ENCODE measurements at regions not wholly inside any gene's neighbourhood (a gene's known extent, or its start where the extent isn't known, plus 50 kb on each side); places are given as distances from the start of the nearest gene placed in this dataset.
"Not testable (repeated sequence)": the region's sequence is repeated elsewhere in the genome, so short reads cannot be mapped to it uniquely, and the experiment has no call there.

DNA sequence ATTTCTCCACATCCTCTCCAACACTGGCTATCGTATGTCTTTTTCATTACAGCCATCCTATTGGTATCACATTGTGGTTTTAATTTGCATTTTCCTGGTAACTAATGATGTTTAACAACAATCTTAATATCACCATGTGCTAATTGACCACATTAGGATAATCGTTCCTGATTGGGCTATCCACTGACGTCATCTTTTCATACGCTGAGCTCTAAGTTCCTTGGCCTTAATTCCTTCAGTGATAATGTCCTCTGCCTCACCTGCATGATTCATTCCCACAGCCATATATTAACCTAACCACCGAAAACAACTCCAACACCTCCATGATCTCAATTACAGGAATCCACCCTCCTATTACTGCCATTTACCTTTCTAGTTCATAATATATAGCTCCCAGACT is 547.9 kb upstream of the BRINP1 start:
- no peak for DNase-seq (ENCODE audit: low read depth)

DNA sequence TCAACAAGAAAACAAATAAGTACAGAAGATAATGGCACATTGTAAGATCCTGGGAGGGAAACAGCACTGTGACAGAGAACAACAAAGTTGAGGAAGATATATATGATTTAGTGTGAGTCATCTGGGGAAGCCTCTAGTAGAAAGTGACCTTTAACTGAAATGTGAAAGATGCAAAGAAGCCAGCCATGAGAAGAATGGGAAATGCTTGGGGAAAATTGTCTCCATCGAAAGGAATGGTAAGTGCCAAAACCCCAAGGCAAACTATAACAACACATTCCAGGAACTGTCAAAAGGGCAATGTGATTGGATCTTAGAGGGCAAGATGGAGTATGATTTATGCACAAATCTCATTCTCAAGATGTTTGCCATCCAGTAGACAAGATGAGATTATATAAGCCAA is 537.8 kb upstream of the BRINP1 start:
- no peak for DNase-seq (ENCODE audit: low read depth)

DNA sequence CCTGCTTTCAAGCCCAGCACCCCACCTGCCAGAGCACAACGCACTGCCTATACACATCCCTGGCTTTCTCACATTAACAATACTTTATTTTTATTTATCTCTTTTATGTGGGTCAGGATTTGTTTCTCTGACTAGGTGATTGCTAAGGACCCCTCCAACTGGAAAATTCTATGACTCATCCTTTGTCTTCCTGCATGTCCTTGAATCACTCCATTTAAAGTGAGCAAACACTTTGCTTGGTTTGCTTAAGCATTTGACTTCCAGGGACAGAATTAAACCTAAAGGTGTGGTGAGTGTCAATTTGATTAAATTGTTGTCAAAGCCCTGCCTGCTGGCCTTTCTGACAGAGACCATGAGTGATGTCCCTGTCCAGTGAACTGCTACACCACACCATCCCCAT is 536.5 kb upstream of the BRINP1 start:
- no peak for DNase-seq (ENCODE audit: low read depth)

DNA sequence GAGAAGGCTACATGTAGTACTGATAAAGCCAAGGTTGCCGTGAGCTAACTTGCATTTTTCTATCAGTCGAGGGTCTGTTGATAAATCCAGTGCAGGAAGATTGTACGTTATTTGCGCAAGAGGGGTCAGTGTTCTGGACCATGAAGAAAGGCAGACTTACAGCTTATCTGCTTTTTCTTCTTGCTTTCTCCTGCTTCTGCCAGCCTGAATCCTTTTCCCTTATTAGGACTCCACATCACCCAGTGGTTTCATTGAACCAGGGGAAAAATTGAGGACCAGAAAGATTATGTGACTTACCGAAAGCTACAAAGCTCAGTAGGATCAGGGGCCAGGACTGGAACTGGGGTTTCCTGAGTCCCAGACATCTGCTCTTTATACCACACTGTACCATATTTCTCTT is 534.6 kb upstream of the BRINP1 start:
- DNase-seq (ENCODE audit: low read depth) = no peak

DNA sequence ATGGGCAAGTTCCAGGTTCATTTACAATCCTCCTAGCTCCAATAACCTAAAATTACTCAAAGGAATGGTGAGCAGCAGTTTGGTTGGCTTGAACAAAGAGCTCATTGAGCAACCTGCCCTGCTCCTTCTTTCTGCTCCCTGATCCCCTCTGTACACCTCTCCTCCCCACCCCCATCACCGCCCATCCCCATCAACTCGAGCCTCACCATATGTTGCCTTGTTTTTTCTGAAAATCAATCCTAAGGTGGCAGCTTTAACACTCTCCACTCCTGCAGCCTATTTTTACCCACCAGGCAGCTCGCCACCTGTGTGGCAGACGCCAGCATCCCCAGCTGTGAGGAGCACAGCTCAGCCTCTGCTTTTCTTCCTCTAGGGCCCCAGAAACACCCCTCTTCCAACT is 533.4 kb upstream of the BRINP1 start:
- no peak for DNase-seq (ENCODE audit: low read depth)

DNA sequence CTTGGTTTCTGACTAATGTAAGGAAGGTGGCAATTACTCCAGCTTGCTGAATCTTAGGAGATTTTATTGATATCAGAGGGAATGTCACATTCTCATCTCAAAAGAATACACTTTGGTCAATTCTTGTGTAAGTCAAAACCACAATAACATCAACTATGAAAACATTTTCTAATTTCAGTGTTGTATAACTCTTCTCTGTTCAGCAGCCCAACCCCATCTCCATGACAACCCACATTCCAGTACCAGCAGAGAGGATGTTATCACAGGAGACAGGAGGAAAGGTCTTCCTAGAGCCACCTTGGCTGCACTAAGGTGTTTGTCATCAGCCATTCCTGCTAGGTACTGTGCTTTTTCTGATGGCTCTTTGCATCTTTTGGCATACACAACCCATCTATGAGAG is 529.1 kb upstream of the BRINP1 start:
- no peak for DNase-seq (ENCODE audit: low read depth)

DNA sequence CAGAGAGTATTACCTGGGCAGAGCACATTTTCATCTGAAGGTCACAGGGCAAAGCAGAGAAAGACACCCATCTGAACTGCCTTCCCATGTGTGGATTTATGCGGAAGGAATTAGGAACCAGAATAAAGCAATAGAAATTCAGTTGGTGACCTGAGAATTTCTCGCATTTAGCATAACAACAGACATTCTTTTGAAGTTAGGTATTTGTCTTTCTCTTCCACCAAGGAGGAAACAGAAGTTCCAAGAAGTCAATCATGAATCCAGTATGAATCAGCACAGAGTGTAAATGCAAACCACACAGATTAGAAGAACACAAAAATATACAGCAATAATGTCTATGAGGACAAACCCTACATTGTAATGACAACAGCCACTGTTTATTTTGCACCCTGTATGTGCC is 515.2 kb upstream of the BRINP1 start:
- DNase-seq (ENCODE audit: low read depth) = no peak

DNA sequence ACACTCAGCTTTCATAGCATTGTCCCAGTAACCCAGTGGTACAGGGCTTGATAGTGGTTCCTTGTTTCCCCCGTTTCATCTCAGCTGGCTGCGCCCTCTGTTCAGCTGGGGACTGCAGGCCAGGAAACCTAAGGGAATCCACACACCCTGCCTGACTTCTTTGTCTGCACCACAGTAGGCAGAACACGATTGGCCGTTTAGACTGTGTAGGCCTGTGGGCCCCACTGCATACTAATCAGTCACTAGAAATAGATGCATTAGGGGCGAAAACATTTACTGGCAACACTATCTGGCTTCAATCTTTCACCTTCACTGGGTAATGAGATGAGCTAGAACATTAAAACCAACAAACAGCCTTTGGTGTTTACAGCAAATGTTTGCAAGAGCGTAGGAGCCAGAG is 512.7 kb upstream of the BRINP1 start:
- DNase-seq (ENCODE audit: low read depth) = no peak

DNA sequence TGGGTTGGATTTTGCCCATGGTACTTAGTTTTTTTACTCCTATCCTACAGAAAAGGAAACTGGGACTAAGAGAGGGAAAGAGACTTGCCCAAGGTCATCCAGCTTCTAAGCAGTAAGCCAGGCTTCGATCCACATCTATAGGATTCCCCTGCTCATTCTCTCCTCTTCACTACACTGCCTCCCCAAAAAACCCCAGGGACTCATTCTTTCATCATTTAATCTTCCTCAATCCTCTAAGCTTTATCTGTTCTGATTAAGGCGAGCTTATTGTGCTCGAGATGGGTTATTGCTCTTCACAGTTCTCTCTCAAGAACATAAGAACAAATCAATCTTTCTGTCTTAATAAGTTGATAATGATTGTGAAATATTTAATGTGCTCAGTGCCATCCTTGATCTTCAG is 511.1 kb upstream of the BRINP1 start:
- no peak for DNase-seq (ENCODE audit: low read depth)

DNA sequence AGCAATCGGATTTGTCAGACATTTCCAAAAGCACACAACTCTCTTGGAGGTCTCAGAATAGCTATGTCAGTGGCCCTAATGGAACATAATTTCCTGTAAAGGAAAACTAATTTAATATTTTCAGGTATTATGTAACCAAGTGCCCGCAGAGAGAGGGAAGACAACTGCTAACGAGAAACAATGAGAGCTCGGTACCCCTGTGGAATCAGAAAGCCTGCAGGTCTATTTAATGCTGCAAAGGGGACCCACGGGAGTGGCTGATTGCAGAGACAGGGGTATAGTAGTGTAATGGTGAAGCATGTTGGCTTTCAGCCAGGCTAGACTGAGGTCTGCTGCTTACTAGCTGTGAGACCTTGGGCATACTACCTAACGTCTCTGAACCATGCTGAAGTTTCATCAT is 508.1 kb upstream of the BRINP1 start:
- no peak for DNase-seq (ENCODE audit: low read depth)

DNA sequence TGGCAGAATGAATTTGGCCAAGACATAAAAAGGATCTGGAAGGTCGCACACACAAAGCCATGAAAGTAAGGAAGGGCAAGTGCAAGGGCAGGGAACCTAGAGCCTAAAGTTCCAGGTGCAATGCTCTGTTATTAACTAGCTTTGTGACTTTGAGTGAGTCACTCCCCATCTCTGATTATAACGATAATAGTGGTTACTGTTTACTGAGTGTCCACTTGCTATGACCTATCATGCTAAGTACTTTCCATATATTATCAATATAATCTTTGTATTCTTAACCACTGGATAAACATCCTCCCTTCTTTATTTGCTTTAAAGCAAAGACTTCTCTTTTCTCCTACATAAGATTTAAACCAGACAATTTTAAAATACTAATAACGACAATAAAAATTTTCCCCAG is 504.6 kb upstream of the BRINP1 start:
- no peak for DNase-seq (ENCODE audit: low read depth)

DNA sequence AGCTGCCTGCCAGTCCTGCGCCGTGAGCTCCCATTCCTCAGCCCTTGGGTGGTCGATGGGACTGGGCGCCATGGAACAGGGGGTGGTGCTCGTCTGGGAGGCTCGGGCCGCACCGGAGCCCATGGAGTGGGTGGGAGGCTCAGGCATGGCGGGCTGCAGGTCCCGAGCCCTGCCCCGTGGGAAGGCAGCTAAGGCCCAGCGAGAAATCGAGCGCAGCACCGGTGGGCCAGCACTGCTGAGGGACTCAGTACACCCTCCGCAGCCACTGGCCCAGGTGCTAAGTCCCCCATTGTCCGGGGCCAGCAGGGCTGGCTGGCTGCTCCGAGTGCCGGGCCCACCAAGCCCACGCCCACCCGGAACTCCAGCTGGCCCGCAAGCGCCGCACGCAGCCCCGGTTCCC is 501.0 kb upstream of the BRINP1 start:
- DNase-seq (ENCODE audit: low read depth) = not testable (repeated sequence)

DNA sequence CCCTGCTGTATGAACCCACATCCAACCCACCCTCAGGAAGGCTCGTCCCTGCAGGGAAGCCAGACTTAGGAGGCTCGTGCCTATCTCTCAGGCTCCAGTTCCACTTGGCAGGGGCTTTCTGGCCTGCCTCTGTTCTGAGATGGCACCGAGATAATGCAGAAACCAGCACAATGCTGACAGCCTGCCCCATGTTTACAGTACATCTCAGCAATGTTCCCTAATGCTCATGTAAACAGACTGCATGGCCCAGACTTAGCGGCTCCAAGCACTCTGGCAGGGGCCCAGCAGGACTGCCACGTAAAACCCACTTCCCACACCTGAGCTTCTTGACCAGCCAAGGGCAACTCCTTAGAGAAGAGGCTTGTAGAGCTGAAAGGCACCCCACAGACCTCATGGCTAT is 499.5 kb upstream of the BRINP1 start:
- DNase-seq (ENCODE audit: low read depth) = no peak

DNA sequence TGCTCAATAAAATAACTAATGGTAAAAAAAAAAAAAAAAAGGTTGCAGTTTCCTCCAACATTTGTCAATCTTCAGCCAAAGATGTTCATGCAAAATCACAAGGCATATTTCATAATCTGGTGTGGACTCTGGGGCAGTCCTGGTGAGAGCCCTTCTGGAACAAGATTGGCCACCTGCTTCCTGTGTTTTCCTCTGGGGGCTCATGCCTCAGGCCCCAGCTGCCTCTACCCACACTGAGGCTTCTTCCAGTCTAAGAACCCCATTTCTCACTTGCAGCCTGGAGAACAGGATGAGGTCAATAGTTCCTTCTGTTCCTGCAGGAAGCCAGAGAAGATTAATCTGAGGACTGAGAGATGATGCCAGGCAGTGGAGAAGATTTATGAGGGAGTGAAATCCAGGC is 492.6 kb upstream of the BRINP1 start:
- no peak for DNase-seq (ENCODE audit: low read depth)

DNA sequence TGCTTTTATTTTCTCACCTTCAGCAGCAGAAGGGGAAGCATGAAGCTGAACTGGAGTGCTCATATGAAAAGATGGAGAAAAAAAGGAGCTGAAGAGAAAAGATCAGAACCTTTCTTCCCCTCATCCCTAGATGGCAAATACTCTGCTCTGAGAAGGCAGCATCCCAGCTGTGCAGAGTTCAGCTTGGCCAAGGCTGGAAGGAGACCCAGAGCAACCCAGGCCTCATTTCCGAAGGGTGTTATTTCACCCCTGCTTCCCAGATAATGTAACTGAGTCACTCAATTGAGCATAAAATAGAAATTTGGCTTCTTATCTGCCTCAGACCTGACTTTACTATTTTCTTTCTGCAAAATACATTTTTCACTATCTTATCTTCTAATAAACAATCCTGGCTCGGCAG is 489.9 kb upstream of the BRINP1 start:
- no peak for DNase-seq (ENCODE audit: low read depth)

DNA sequence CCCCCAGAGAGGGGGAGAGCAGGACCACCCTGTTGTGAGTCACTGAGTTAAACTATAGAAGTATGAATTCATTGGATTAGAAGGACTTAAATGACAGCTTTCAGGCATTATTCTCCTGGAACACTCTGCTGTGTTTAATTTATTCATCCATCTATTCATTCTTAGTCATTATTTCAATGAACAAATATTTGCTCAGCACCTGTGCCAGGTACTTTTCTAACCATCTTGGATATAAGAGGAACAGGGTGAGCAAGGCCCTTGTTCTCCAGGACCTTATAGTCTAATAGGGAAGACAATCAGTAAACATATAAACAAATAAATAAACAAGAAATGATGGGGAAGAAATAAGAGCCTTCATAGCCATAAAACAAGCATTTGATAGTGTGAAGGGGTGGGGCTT is 483.9 kb upstream of the BRINP1 start:
- no peak for DNase-seq (ENCODE audit: low read depth)

DNA sequence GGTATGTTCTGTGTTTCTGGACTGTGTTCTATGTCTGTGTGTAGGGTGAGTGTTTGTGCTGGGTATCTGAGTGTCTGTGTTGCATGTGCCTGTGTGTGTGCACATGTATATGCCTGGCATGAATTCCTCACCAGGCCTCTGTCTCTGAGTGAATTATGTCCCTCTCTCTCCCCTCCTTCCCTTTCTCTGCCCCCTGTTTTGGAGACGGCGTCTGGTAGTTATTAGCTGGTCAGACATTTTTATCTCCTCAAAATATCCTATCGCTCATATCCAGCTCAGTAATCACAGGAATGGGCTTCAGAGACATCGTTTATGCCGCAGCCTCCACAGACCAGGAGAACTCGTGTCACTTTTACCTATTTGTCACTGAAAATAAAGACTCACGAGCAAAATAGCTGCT is 483.2 kb upstream of the BRINP1 start:
- DNase-seq (ENCODE audit: low read depth) = no peak

DNA sequence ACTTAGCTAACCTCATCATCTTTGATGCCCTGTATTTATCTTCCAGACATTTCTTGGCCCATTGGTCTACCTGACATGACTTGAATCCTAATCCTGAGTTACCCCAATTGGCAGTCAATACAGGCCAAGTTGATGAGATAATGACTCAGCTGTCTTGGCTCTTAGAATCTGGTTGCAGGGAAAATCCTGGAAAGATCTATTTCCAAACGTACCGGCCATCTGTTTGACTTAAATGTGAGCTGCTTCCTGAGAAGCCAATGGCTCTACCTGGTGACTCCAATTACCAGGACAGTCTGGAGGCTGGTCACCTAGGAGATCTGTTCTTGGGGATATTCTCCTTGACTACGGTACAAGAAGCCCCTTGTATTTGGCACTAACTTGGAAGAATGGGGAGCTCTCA is 475.2 kb upstream of the BRINP1 start:
- no peak for DNase-seq (ENCODE audit: low read depth)

DNA sequence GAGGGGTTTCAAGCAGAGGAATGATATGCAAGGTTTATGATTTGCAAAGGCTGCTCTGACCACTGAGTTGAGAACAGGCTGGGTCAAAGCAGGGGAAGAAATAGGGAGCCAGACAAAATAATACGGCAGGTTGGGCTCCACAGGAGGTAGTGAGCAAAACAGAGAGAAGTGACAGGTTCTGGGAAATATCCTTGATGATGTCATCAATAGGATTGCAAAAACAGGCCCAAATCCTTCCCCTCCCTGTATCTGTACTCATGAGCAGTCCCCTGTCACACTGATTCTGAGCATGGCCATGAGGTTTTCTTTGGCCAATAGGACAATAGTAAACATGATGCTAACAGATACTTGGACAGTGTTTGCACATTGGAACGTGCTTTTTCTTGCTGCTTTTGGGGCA is 471.8 kb upstream of the BRINP1 start:
- no peak for DNase-seq (ENCODE audit: low read depth)

DNA sequence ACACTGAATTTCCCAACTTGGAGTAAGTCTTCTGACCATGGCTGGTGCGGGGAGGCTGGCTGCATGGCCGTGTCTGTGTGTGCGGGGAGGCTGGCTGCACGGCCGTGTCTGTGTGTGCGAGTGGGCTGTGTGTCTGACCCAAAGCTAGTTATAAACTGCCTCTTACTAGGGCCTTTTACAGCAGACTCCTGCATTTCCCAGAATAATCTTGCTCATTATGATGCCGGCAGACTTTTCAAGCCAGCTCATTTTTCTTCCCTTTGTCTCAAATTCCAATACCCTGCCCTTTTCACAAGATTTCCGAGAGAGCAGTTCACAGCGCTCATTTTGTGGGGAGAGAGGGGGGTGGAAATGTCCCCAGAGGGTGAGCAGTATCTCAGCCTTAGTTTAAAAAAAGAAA is 470.7 kb upstream of the BRINP1 start:
- no peak for DNase-seq (ENCODE audit: low read depth)

DNA sequence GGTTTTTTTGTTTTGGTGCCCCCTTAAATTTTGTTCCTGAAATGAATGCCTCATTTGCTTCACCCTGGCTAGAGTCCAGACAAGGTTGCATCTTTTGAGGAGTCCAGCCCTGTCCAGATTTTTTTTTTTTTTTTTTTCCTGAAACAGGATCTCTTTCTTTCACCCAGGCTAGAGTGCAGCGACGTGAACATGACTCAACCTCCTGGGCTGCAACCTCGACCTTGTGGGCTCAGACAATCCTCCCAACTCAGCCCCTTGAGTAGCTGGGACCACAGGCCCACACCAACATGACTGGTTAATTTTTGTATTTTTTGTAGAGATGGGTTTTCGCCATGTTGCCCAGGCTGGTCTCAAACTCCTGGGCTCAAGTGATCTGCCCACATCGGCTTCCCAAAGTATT is 469.0 kb upstream of the BRINP1 start:
- DNase-seq (ENCODE audit: low read depth) = no peak

DNA sequence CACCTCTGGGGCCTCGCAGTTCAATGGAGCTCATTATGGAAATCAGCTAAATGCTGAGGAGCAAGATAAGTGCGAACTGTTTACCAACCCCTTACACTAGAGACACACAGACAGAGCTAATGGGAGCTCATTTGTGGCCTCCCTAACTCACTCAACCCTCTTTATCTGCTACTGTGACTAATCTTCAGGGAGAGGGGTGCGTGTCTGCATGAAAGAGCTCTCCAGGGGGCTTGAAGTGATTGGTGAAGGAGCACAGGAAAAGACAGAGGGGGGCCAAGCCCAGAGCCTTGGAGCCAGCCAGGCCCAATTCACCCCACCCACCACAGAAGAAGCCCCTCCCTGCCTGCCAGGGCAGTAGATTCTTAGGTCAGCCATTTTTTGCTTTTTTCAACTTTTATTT is 466.8 kb upstream of the BRINP1 start:
- no peak for DNase-seq (ENCODE audit: low read depth)

DNA sequence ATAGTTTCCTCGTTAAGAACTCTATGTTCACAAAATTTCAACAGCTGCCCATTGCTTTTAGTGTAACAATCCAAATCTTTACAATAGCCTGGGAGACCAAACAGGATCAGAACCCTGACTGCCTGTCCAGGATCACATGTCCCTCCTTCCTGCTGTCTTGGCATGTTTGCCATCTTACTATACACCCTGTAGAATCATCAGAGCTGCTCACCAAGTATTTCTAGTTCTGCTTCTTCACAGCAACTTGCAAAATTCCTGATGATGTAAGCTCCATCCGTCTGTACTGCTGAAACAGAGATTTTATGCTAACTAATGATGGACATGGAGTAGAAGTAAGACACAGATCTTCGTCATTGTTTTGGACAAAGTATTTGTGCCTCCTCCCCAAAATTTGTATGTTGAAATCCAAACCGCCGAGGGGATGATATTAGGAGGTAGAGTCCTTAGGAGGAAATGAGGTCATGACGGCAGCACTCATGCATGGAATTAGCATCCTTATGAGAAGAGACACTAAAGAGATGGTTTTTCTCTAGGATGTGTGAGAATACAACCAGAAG is 464.9 kb upstream of the BRINP1 start:
- no peak for DNase-seq (ENCODE audit: low read depth)

DNA sequence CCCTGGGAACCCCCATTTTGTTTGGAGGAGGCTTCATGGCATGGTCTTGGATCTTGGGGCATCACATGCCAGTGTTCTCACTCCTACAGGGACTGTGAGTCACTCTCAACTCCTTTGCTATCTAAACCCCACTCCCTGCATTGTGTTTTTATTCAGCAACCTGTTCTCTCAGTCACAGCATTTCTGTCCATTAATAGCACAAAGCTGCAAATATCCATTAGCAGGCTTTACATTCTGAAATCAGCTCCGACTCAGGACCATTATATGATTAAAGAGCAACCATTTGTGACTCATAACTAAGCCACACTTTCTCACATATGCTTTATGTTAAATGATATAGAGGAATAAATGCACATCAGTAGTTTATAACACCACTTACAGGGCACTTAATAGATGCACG is 462.1 kb upstream of the BRINP1 start:
- DNase-seq (ENCODE audit: low read depth) = no peak

DNA sequence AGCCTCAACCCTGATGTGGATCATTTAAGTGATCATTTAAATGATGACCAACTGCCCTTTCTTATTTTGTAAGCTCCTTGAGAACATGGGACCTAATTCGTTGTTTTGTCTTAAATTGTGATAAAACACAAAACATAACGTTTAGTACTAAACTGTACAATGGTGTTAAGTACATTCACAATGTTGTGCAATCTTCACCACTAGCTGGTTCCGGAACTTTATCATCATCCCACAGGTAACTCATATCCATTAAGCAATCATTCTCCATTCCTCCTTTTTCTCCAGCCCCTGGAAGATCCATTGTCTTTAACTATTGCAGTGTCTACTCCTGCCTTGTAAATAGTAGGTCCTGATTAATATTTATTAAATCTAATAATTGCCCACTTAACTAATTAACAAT is 460.5 kb upstream of the BRINP1 start:
- DNase-seq (ENCODE audit: low read depth) = no peak
